ENCODE measurements at regions not wholly inside any gene's neighbourhood (a gene's known extent, or its start where the extent isn't known, plus 50 kb on each side); places are given as distances from the start of the nearest gene placed in this dataset.

GRCh38 chr7:46738165-46738564 is 817.1 kb upstream of the IGFBP3 start:
- TF ChIP-seq CTCF (conservative IDR thresholded peaks at IDR 0.05; ENCODE audit: low read length) = no peak
- no peak for TF ChIP-seq EZH2phosphoT487 (IDR thresholded peaks at IDR 0.05; ENCODE audit: borderline replicate concordance)
